ENCODE measurements at regions not wholly inside any gene's neighbourhood (a gene's known extent, or its start where the extent isn't known, plus 50 kb on each side); places are given as distances from the start of the nearest gene placed in this dataset.

- 56 to 68% (median 61%) methylated on average over 3 of the region's 3 CpGs for WGBS, 4 donors
- no peak overlapping the region for H3K27ac ChIP-seq
- no peak overlapping the region for H3K4me3 ChIP-seq
- H3K4me1 ChIP-seq, result no peaks in the 10 kb centered on the region
- no peaks in the 10 kb centered on the region for H3K36me3 ChIP-seq
- intact Hi-C loops (cut with DNase I), result no loop called here
- ATAC-seq (no peak), DNase-seq (no peak)
- H3K9me3 ChIP-seq, result no peaks in the 10 kb centered on the region
- no peak for TF ChIP-seq CTCF (IDR thresholded peaks at IDR 0.05)
- TF ChIP-seq POLR2A (IDR thresholded peaks at IDR 0.05), result no peak
- peaks cover 0 to 3% (median 0%) of the 10 kb centered on the region in 9 donors for H3K27me3 ChIP-seq
Observed at GRCh38 chrX:140389331-140389730, 115.5 kb downstream of the SOX3 start.

GRCh38 chrX:140362861-140363260 is 142.0 kb downstream of the SOX3 start:
- H3K27ac ChIP-seq, result no peak overlapping the region
- TF ChIP-seq CTCF (IDR thresholded peaks at IDR 0.05) (no peak), POLR2A (IDR thresholded peaks at IDR 0.05) (no peak)
- H3K4me1 ChIP-seq, result no peaks in the 10 kb centered on the region
- no peak for ATAC-seq
- 58 to 62% (median 60%) methylated on average over 4 of the region's 4 CpGs for WGBS, 4 donors
- no peaks in the 10 kb centered on the region for H3K36me3 ChIP-seq
- DNase-seq, result no peak
- no peak overlapping the region for H3K4me3 ChIP-seq
- H3K9me3 ChIP-seq, result no peaks in the 10 kb centered on the region
- peaks cover 0 to 18% (median 0%) of the 10 kb centered on the region in 9 donors for H3K27me3 ChIP-seq
- intact Hi-C loops (cut with DNase I), result no loop called here

GRCh38 chrX:140360924-140361323 is 143.9 kb downstream of the SOX3 start:
- Histone ChIP-seq H3K27me3 (peaks cover 0 to 18% (median 0%) of the 10 kb centered on the region in 9 donors), H3K4me3 (no peak overlapping the region), H3K4me1 (no peaks in the 10 kb centered on the region), H3K27ac (no peak overlapping the region), H3K9me3 (no peaks in the 10 kb centered on the region), H3K36me3 (no peaks in the 10 kb centered on the region)
- no peak for TF ChIP-seq POLR2A (IDR thresholded peaks at IDR 0.05)
- no peak for TF ChIP-seq CTCF (IDR thresholded peaks at IDR 0.05)
- no peak for ATAC-seq
- 42 to 54% (median 49%) methylated on average over 3 of the region's 3 CpGs for WGBS, 4 donors
- DNase-seq, result no peak
- intact Hi-C loops (cut with DNase I), result no loop called here

- no peaks in the 10 kb centered on the region for H3K36me3 ChIP-seq
- 32 to 45% (median 40%) methylated on average over 5 of the region's 5 CpGs for WGBS, 4 donors
- no peak overlapping the region for H3K4me3 ChIP-seq
- H3K27me3 ChIP-seq, result peaks cover 0 to 18% (median 0%) of the 10 kb centered on the region in 9 donors
- ATAC-seq, result no peak
- intact Hi-C loops (cut with DNase I), result no loop called here
- H3K9me3 ChIP-seq, result no peaks in the 10 kb centered on the region
- no peak overlapping the region for H3K27ac ChIP-seq
- DNase-seq, result no peak
- TF ChIP-seq CTCF (IDR thresholded peaks at IDR 0.05) (no peak), POLR2A (IDR thresholded peaks at IDR 0.05) (no peak)
- H3K4me1 ChIP-seq, result no peaks in the 10 kb centered on the region
Observed at GRCh38 chrX:140360284-140360683, 144.6 kb downstream of the SOX3 start.
